Astrocyte of the spinal cord (primary cell): ENCODE measurements at regions not wholly inside any gene's neighbourhood (a gene's known extent, or its start where the extent isn't known, plus 50 kb on each side); places are given as distances from the start of the nearest gene placed in this dataset.
A peak's percentile ranks its signal among the peaks of the same experiment; 100 is the strongest.

Source experiments
- DNase-seq: peaks from one replicate; pipeline ENCODE4 v3.0.0; 2011; ENCODE audit warnings: low read depth, low spot score
- H3K4me3 ChIP-seq: 2 replicates; pipeline ENCODE4 v1.5.1; 2011; ENCODE audit warnings: low read depth, mild to moderate bottlenecking, low read length, moderate library complexity
- CTCF ChIP-seq: IDR thresholded peaks from 2 replicates; pipeline ENCODE4 v1.5.1; 2012; ENCODE audit warnings: low read depth, mild to moderate bottlenecking, low read length, inconsistent platforms
- in situ Hi-C: cut with HindIII; loops from 2 replicates; pipeline ENCODE4 v1.10.0; 2017; ENCODE audit warnings: low sequenced_read_pairs

GRCh38 chr9:38229504-38230155 lies 160.6 kb upstream of the SHB start:
- DNase-seq: no peak
- in situ Hi-C loops: no loop called here
- no peak overlapping the region for H3K4me3 ChIP-seq
- no peak for TF ChIP-seq CTCF

GRCh38 chr9:38229104-38229500 lies 160.1 kb upstream of the SHB start:
- in situ Hi-C loops: no loop called here

GRCh38 chr9:38228331-38229103 lies 159.5 kb upstream of the SHB start:
- H3K4me3 ChIP-seq: no peak overlapping the region
- DNase-seq: no peak
- in situ Hi-C loops: no loop called here
- no peak for TF ChIP-seq CTCF

More at GRCh38 chr9:38229104-38229500, 160.1 kb upstream of the SHB start:
- H3K4me3 ChIP-seq: no peak overlapping the region
- no peak for TF ChIP-seq CTCF
- no peak for DNase-seq

GRCh38 chr9:38227656-38228055 lies 158.6 kb upstream of the SHB start:
- DNase-seq: peak; percentile 10
- TF ChIP-seq CTCF: no peak
- in situ Hi-C loops: no loop called here
- no peak overlapping the region for H3K4me3 ChIP-seq

GRCh38 chr9:38227061-38227540 lies 158.1 kb upstream of the SHB start:
- TF ChIP-seq CTCF: no peak
- peak; percentile 71 for DNase-seq
- in situ Hi-C loops: no loop called here
- H3K4me3 ChIP-seq: no peak overlapping the region

- no peak for DNase-seq
- in situ Hi-C loops: no loop called here
- no peak overlapping the region for H3K4me3 ChIP-seq
- TF ChIP-seq CTCF: no peak
Measured at GRCh38 chr9:38226491-38226951, 157.5 kb upstream of the SHB start.
